ENCODE measurements at regions not wholly inside any gene's neighbourhood (a gene's known extent, or its start where the extent isn't known, plus 50 kb on each side); places are given as distances from the start of the nearest gene placed in this dataset.

DNA sequence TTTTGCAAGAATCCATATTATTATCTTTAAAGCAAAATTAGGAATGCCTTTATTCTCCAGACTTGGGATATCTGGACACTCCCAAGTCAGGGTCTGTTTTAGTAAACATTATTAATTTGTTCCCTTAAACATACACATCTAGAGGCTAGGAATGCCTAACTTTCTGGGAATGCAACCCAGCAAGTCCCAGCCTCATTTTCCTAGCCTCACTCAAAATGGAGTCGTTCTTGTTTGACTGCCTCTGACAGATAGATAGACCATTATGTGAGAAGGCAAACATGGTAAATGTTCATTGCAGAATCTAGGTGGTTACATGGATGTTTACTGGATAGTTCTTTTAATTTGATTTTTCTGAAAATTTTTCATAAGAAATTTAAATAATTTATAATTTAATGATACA is 54.7 kb upstream of the FOXN2 start:
- H3K27ac Mint-ChIP-seq (ENCODE audit: unreplicated experiment), result no peak overlapping the region
- no peaks in the 10 kb centered on the region for H3K4me1 Mint-ChIP-seq (ENCODE audit: low read depth)
- TF ChIP-seq, protein P1, sequence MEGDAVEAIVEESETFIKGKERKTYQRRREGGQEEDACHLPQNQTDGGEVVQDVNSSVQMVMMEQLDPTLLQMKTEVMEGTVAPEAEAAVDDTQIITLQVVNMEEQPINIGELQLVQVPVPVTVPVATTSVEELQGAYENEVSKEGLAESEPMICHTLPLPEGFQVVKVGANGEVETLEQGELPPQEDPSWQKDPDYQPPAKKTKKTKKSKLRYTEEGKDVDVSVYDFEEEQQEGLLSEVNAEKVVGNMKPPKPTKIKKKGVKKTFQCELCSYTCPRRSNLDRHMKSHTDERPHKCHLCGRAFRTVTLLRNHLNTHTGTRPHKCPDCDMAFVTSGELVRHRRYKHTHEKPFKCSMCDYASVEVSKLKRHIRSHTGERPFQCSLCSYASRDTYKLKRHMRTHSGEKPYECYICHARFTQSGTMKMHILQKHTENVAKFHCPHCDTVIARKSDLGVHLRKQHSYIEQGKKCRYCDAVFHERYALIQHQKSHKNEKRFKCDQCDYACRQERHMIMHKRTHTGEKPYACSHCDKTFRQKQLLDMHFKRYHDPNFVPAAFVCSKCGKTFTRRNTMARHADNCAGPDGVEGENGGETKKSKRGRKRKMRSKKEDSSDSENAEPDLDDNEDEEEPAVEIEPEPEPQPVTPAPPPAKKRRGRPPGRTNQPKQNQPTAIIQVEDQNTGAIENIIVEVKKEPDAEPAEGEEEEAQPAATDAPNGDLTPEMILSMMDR (IDR thresholded peaks at IDR 0.05), result no peak

DNA sequence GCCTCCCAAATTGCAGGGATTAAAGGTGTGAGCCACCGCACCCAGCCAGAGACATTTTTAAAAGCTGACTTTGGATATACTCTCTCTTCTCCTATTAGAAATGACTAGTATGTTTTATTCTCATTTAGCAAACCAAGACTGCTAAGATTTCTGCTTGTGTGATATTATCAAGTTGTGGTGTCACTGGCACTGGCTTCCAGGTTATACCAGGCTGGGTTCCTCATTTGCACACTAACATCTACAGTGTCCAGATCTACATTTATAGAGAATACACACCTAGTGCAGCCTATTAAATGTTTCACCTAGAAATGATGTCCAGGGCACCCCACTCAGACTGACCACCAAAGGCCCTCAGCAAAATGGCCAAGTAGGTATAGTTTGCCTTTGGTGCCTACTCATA is 49.9 kb upstream of the FOXN2 start:
- peaks cover 2% of the 10 kb centered on the region for H3K27me3 Mint-ChIP-seq (ENCODE audit: low read depth)
- peaks cover 2% of the 10 kb centered on the region for H3K9me3 Mint-ChIP-seq (ENCODE audit: low read depth)
- H3K4me3 Mint-ChIP-seq (ENCODE audit: unreplicated experiment), result no peak overlapping the region
- no peaks in the 10 kb centered on the region for H3K4me1 Mint-ChIP-seq (ENCODE audit: low read depth)
- no peak for DNase-seq (ENCODE audit: low spot score)
- H3K27ac Mint-ChIP-seq (ENCODE audit: unreplicated experiment), result no peak overlapping the region
- TF ChIP-seq, protein P1 (IDR thresholded peaks at IDR 0.05), result no peak
- no peaks in the 10 kb centered on the region for H3K36me3 Mint-ChIP-seq (ENCODE audit: low read depth)

More for the DNA sequence above, 54.7 kb upstream of the FOXN2 start:
- Mint-ChIP-seq H3K4me3 (ENCODE audit: unreplicated experiment) (no peak overlapping the region), H3K36me3 (ENCODE audit: low read depth) (no peaks in the 10 kb centered on the region), H3K9me3 (ENCODE audit: low read depth) (peaks cover 2% of the 10 kb centered on the region), H3K27me3 (ENCODE audit: low read depth) (peaks cover 2% of the 10 kb centered on the region)
- DNase-seq (ENCODE audit: low spot score), result no peak
